NCI-H1092 treated with DMSO at 0.1 percent for 48 hours (cell line): ENCODE measurements at regions not wholly inside any gene's neighbourhood (a gene's known extent, or its start where the extent isn't known, plus 50 kb on each side); places are given as distances from the start of the nearest gene placed in this dataset.

Source experiments
- DNase-seq: peaks from one replicate; lab custom pipeline; 2025; lab: John Stamatoyannopoulos, UW

- no peak for DNase-seq
These were observed 277.8 kb downstream of the FOXO1 start for GRCh38 chr13:40388617-40389016.

- DNase-seq, result no peak
These were observed 277.3 kb downstream of the FOXO1 start for GRCh38 chr13:40389081-40389641.

- DNase-seq, result no peak
These were observed 276.0 kb downstream of the FOXO1 start for GRCh38 chr13:40390401-40390916.

- DNase-seq, result no peak
These were observed 274.7 kb downstream of the FOXO1 start for GRCh38 chr13:40391788-40392187.

DNA sequence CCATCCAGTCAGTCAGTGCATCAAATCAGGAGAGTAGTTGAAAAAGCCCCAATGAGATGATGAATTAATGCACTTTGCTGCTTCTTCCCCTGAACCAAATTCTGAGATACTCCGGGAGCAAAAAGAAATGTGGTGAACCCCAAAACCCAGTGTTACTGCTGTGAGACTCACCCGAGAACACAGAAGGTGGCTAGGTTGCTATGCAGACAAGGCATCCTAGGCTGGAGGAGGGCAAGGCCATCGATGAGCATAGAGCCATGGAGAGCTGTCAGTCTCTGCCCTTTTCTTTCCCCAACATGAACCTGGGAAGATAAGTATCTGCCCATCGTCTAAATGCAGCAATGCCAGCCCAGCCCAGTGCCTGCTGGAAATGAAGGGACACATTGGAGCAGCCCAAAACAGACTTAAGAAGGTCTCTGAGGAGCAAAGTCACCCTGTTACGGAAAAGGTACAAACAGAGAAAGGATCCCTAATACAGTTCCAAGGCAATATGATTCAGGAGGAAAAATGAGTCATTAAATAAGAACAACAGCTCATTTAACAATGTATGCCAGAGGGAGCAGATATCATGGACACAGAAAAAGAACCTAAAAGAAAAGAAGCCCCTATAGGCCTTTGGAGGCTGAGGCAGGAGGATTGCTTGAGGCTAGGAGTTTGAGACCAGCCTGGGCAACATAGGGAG lies 272.0 kb downstream of the FOXO1 start:
- DNase-seq, result no peak

DNA sequence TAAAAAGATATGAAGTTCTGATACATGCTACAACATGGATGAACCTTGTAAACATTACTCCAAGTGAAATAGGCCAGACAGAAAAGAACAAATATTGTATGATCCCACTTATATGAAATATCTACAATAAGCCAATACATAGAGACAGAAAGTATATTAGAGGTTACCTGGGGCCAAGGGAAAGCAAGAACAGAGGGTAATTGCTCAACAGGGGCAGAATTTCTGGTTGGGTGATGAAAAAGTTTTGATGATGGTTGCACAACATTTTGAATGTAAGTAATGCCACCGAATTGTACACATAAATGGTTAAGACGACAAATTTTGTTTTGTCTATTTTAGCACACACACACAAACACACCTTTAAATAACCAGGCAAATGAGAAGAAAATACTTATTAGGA lies 268.4 kb downstream of the FOXO1 start:
- no peak for DNase-seq

DNA sequence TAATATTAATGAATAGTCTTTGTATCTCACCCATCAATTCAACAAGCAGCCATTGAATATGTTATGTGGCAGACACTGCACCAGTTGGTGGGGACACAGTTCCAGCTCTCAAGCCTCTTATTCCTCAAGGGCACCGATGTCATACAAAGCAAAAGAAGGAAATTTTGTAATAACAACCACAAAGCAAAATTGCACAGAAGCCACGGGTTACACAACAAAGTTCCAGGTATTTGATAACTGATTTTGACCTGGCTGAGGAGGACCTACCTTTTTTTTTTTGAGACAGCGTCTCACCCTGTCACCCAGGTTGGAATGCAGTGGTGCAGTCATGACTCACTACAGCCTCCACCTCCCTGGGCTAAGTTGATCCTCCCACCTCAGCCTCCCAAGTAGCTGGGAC lies 266.7 kb downstream of the FOXO1 start:
- DNase-seq, result no peak

DNA sequence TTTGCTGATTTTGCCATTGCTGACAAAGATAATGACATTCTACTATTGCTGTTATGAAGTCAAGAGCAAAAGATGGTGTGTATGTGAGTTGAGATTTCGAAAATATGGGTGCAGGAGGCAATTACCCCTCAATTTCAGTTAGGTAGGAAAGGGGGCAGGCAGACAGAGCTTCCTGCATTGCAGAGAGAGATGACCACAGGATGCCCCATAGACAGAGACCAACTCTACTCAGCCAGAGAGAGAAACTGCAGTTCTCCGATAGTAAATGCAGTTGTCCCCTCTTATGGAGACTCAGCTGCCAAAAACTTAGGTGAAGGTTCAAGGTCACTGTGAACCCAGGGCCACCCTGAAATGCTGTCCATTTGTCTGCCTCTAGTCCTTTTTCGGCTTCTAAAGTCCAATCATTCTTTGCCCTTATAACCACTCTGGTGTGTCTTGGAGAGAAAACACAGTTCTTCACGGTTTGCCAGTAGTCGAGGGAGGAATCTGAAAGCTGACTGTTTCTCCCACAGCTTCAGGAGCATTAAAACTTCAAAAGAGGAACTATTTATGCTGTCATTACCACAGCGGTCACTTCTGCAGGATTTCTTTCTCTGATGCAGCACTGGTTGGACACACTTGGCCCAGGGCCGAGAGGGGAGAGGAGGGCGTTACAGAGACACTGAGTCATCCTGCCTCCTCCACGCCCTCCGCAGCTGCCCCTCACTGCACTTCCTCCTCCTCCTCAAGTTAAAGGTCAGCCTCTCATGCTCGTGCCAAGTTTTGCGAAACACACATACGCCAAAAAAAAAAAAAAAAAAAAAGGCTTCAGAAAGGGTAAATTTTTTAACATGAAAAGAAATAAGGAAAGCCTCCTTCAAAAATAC lies 264.3 kb downstream of the FOXO1 start:
- DNase-seq, result no peak

- no peak for DNase-seq
These were observed 263.5 kb downstream of the FOXO1 start for GRCh38 chr13:40402931-40403431.

DNA sequence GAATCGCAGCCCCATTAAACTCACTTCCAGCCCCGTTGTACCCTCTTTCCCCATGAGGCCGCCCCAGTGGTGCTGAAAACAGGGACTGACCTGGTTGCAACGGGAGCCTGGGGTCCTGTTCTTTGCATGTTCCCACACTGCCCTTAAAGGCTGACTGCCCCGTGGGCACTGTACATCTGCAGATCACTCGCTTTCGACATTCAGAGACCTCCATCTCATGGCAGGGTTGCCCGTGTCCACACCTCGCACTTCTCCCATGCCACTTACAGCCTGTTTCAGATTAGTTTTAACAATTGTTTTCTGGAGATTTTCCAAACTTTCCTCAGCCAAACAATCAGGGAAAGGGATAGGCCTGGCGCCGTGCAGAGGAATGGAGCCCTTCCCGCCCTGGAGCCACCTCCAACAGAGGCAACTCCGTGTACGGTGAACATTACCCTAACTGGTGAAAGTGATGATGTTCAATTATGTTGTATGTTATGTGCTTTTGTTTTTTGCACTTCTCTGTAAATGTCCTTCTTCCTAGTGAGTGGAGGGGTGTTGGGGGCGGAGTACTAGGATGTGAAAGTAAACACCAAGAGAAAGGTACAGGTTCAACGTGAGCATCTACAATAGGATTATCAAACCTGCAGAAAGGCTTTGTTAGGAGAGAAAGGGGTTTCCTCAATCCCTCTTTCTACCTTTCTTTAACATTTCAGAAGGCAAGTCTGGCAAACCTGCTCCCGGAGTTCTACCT lies 262.8 kb downstream of the FOXO1 start:
- no peak for DNase-seq

GRCh38 chr13:40404407-40404806 lies 262.0 kb downstream of the FOXO1 start:
- DNase-seq, result no peak

- no peak for DNase-seq
These were observed 261.3 kb downstream of the FOXO1 start for GRCh38 chr13:40404967-40405716.

GRCh38 chr13:40406405-40407120 lies 259.9 kb downstream of the FOXO1 start:
- DNase-seq, result no peak

DNA sequence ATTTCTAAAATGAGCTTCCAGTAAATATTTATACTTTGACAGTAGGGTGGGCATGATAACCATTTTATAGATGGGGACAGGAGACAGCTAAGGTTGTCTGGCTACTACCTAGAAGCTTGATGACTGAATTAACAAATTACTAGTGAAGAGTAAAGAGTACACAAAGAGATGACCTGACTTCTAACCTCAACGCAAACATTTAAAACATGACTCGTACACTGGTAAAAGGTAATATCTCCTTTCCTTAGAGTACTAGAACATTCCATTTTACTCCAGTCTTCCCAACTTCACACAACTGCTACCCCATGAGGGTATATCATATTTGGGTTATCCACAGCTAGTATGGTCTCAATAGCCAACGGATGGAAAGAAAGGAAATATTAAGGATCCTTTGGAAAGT lies 258.9 kb downstream of the FOXO1 start:
- DNase-seq, result no peak

DNA sequence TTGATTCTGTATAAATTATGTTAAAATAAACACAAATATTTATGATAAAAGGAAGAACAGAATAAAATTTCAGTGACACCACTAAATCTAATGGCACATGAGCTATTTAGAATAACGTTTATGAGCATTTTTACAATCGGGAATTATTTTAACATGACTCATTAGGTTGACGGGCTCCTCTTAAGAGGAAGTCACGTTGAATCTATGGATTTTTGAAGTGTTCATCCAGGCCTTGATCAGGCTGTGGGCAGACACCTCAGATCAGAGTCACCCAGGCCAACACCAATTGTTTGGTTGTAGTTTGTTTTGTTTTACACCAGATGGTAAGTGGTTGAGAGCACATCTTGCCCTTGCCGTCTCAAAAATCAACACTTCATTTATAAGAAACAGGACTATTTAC lies 257.8 kb downstream of the FOXO1 start:
- DNase-seq, result no peak

DNA sequence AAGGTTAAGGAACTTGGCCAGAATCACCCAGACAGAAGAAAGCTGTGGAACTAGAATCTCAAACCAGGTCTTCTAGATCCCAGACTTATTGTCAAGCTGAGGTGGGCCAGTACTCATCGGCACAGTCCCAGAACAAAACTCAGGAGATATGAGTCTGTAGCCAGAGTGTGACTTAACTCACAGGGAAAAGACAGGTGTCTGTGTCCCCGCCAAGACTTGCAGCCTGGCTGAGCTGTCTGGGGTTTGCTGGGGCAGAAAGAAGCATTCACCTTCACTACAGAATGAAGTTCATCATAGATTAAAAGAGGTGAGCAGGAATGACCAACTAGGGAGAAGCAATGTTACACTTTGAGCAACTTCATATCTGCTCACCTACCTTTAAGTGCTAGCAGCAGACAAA lies 257.2 kb downstream of the FOXO1 start:
- no peak for DNase-seq

DNA sequence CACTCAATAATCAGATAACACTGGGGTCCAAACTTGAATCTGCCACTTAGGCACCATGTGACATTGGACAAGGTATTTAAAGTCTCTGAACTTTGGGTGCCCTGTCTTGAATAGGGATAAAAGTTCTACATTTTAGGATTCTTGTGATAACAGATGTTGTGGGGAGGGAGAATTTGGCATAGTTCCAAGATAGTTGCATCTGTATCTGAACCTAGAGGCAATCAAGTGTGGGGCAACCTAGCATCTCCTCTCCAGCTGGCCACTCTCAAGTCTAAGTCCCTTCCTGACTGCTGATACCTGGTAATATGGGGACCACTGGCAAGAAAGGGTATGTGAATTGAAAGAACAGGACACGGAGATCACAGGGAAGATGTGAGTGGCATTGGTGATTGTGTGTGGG lies 256.1 kb downstream of the FOXO1 start:
- no peak for DNase-seq

- no peak for DNase-seq
These were observed 246.2 kb downstream of the FOXO1 start for GRCh38 chr13:40420160-40420740.

- no peak for DNase-seq
These were observed 243.7 kb downstream of the FOXO1 start for GRCh38 chr13:40422588-40423235.

DNA sequence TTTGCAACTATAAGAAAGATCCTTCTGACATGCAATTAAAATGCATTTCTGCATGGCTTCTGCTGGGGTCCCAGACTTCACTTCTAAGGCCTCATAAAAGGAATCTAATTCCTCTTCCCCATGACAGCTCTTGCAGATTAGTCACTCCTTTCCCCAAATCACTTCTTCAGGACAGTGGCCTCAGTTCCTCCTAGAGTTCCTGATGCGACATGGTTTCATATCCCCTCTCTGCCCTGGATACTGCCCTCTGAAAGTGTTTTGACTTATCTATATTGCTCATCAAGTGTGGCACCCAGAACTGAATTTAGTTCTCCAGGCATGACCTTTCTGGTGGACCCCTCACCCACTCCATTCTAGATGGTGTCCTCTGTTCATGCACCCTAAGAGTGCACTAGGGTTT lies 238.1 kb downstream of the FOXO1 start:
- DNase-seq, result no peak
